ENCODE measurements at regions not wholly inside any gene's neighbourhood (a gene's known extent, or its start where the extent isn't known, plus 50 kb on each side); places are given as distances from the start of the nearest gene placed in this dataset.

DNA sequence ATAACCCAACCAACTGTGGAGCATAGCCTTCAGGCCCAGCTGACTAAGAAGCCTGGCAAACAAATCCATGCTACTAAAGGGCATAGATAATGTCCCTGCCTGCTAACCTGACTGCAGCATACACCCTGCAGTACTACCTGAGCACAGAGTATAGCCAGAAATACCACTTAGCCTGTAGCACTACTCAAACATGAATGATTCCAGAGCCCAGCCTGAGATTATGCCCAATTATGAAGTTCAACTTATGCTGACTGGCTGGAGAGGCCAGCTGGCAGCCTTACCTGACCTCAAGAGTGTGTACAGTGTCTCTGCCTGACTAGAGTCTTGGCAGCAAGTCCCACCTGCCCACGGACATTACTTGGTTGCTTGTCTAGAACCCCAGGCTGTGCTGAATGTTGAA lies 1265.3 kb downstream of the CDH11 start:
- no peak for DNase-seq
- H3K9me3 ChIP-seq, result no peaks in the 10 kb centered on the region
- intact Hi-C loops (cut with DNase I; ENCODE audit: low total_unique reads), result no loop called here
- no peaks in the 10 kb centered on the region for H3K36me3 ChIP-seq (ENCODE audit: low read depth, missing control alignments)
- H3K4me1 ChIP-seq, result no peaks in the 10 kb centered on the region
- TF ChIP-seq, protein P1, sequence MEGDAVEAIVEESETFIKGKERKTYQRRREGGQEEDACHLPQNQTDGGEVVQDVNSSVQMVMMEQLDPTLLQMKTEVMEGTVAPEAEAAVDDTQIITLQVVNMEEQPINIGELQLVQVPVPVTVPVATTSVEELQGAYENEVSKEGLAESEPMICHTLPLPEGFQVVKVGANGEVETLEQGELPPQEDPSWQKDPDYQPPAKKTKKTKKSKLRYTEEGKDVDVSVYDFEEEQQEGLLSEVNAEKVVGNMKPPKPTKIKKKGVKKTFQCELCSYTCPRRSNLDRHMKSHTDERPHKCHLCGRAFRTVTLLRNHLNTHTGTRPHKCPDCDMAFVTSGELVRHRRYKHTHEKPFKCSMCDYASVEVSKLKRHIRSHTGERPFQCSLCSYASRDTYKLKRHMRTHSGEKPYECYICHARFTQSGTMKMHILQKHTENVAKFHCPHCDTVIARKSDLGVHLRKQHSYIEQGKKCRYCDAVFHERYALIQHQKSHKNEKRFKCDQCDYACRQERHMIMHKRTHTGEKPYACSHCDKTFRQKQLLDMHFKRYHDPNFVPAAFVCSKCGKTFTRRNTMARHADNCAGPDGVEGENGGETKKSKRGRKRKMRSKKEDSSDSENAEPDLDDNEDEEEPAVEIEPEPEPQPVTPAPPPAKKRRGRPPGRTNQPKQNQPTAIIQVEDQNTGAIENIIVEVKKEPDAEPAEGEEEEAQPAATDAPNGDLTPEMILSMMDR (IDR thresholded peaks at IDR 0.05), result no peak
- no peak for TF ChIP-seq POLR2A (IDR thresholded peaks at IDR 0.05)
- H3K27me3 ChIP-seq, result no peaks in the 10 kb centered on the region
- H3K4me3 ChIP-seq, result no peak overlapping the region
- WGBS, 2 donors, result 65 to 67% methylated on average over 1 of the region's 1 CpG
- no peak overlapping the region for H3K27ac ChIP-seq

DNA sequence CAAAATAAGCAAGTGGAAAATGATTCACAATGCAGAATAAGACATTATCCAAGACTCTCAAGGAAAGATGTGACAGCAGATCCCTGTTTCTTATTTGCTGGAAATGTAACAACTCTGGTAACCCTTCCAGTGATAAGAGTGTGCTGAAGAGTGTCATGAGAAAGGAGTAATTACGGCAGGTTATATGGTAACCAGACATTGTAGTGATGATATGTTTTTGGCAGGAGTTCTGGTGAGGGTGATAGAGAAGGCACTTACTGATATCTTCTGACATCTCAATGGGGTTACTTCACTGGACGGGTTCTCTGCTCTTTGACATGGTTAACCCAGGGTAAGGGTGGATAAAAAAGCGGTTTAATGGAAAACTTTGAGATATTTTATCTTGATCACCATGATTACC lies 1270.9 kb downstream of the CDH11 start:
- no peaks in the 10 kb centered on the region for H3K36me3 ChIP-seq (ENCODE audit: low read depth, missing control alignments)
- 91 to 92% methylated on average over 3 of the region's 3 CpGs for WGBS, 2 donors
- H3K27ac ChIP-seq, result no peak overlapping the region
- no peaks in the 10 kb centered on the region for H3K9me3 ChIP-seq
- no peaks in the 10 kb centered on the region for H3K4me1 ChIP-seq
- intact Hi-C loops (cut with DNase I; ENCODE audit: low total_unique reads), result no loop called here
- no peaks in the 10 kb centered on the region for H3K27me3 ChIP-seq
- no peak for DNase-seq
- H3K4me3 ChIP-seq, result no peak overlapping the region
- TF ChIP-seq, protein P1 (IDR thresholded peaks at IDR 0.05), result no peak
- no peak for TF ChIP-seq POLR2A (IDR thresholded peaks at IDR 0.05)

DNA sequence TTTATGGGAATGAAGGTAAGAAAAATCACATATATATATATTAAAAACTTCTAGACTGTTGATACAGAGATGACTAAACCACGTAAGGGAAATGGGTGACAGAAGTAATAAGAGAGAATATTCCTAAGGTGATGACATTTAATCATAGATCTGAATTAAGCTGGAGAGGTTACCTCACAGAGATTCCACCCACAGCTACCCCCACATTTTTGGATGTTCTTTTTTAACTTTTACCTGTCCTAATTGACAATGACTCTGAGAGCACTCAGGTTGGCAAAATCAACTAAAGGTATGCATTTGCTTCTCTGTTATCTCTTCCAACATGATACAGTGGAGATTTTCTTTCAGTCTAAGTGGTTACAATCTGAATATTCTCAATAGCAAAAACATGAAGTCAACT lies 1280.6 kb downstream of the CDH11 start:
- H3K4me1 ChIP-seq, result no peaks in the 10 kb centered on the region
- H3K27ac ChIP-seq, result no peak overlapping the region
- no peaks in the 10 kb centered on the region for H3K27me3 ChIP-seq
- DNase-seq, result no peak
- no peaks in the 10 kb centered on the region for H3K9me3 ChIP-seq
- WGBS, 2 donors, result 88 to 93% methylated on average over 1 of the region's 1 CpG
- no peak for TF ChIP-seq POLR2A (IDR thresholded peaks at IDR 0.05)
- TF ChIP-seq, protein P1 (IDR thresholded peaks at IDR 0.05), result no peak
- no peak overlapping the region for H3K4me3 ChIP-seq
- H3K36me3 ChIP-seq (ENCODE audit: low read depth, missing control alignments), result no peaks in the 10 kb centered on the region
- intact Hi-C loops (cut with DNase I; ENCODE audit: low total_unique reads), result no loop called here

DNA sequence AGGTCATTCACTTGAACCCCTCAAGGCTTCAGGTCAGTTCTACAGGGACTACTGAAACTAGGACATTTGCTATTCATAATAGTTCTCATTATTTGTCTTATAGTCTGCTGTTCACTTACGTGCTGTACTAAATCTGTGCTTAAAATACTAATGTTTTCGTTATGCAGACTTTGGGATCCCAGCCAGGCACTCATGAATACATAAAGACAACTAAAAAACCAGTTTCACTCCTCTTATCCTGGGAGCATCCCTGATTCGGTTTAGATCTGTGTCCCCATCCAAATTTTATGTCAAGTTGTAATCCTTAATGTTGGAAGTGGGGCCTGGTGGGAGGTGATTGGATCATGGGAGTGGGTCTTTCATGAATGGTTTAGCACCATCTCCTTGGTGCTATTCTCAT lies 1291.8 kb downstream of the CDH11 start:
- Histone ChIP-seq H3K27me3 (no peaks in the 10 kb centered on the region), H3K27ac (no peak overlapping the region), H3K9me3 (no peaks in the 10 kb centered on the region), H3K4me1 (no peaks in the 10 kb centered on the region), H3K36me3 (ENCODE audit: low read depth, missing control alignments) (no peaks in the 10 kb centered on the region), H3K4me3 (no peak overlapping the region)
- TF ChIP-seq, protein P1 (IDR thresholded peaks at IDR 0.05), result no peak
- TF ChIP-seq POLR2A (IDR thresholded peaks at IDR 0.05), result no peak
- 78 to 82% methylated on average over 3 of the region's 3 CpGs for WGBS, 2 donors
- DNase-seq, result no peak
- intact Hi-C loops (cut with DNase I; ENCODE audit: low total_unique reads), result no loop called here

DNA sequence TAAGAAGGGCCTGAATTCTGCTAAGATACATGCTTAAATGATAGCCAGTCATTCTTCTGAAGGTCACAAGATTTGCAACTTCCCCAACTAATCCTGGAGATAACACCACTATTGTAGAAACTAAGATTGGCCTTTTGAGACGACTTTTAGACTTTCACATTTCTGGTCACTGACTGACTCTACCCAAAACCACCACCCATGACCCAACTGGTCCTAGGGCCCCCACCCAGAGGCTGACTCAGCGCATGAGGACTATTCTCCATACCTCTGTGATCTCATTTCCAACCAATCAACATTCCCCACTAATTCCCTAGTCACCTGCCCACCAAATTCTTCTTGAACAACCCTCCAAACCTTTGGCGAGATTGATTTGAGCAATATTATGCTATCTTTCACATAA lies 1299.0 kb downstream of the CDH11 start:
- no peaks in the 10 kb centered on the region for H3K9me3 ChIP-seq
- no peak overlapping the region for H3K27ac ChIP-seq
- DNase-seq, result no peak
- TF ChIP-seq, protein P1 (IDR thresholded peaks at IDR 0.05), result no peak
- no peak for TF ChIP-seq POLR2A (IDR thresholded peaks at IDR 0.05)
- H3K4me1 ChIP-seq, result no peaks in the 10 kb centered on the region
- intact Hi-C loops (cut with DNase I; ENCODE audit: low total_unique reads), result no loop called here
- no peaks in the 10 kb centered on the region for H3K27me3 ChIP-seq
- no peaks in the 10 kb centered on the region for H3K36me3 ChIP-seq (ENCODE audit: low read depth, missing control alignments)
- H3K4me3 ChIP-seq, result no peak overlapping the region
- WGBS, 2 donors, result 83 to 88% methylated on average over 3 of the region's 3 CpGs

Measured in testis (tissue), 2 donors.